SU-DHL-6 (cell line): ENCODE measurements at regions not wholly inside any gene's neighbourhood (a gene's known extent, or its start where the extent isn't known, plus 50 kb on each side); places are given as distances from the start of the nearest gene placed in this dataset.

Experiments
- EZH2phosphoT487 ChIP-seq: fragments of 200-600 bp; sonication (generic), shearing (Covaris generic); conservative IDR thresholded peaks from 2 replicates; pipeline ENCODE4 v1.6.1; 2018; ENCODE audit warnings: mild to moderate bottlenecking, antibody characterized with exemption, low read length, moderate library complexity, mixed read lengths
- TF ChIP-seq, protein P1 (sequence below): fragments of 200-600 bp; sonication (generic); IDR thresholded peaks from one replicate; pipeline ENCODE4 v1.5.1; 2017; ENCODE audit warnings: antibody characterized with exemption, mild to moderate bottlenecking, low read length, moderate library complexity; ENCODE audit not compliant: insufficient read depth, poor library complexity, severe bottlenecking

DNA sequence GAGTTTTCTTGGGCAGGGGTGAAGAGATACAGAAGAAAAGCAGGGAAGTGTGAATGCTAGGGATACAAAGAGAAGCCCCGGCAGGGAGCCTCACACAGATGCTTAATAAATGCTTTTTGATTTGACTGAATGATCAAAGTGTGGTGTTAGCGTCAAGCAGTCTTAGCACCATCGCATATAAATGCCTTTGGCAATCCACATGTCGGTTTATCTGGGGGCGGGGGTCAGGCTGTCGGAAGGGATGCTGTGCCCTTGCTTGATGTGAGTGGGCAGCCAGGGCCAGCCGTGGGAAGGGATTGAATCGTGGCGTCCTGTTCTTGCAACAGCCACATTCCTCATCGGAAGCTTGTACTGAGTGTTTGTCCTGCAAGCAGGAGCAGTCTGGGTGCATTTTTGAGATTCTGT, 173.1 kb downstream of the LACC1 start:
- TF ChIP-seq, protein P1, sequence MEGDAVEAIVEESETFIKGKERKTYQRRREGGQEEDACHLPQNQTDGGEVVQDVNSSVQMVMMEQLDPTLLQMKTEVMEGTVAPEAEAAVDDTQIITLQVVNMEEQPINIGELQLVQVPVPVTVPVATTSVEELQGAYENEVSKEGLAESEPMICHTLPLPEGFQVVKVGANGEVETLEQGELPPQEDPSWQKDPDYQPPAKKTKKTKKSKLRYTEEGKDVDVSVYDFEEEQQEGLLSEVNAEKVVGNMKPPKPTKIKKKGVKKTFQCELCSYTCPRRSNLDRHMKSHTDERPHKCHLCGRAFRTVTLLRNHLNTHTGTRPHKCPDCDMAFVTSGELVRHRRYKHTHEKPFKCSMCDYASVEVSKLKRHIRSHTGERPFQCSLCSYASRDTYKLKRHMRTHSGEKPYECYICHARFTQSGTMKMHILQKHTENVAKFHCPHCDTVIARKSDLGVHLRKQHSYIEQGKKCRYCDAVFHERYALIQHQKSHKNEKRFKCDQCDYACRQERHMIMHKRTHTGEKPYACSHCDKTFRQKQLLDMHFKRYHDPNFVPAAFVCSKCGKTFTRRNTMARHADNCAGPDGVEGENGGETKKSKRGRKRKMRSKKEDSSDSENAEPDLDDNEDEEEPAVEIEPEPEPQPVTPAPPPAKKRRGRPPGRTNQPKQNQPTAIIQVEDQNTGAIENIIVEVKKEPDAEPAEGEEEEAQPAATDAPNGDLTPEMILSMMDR, result no peak
- no peak for TF ChIP-seq EZH2phosphoT487
